Left lobe of liver (tissue), 2 donors: ENCODE measurements at regions not wholly inside any gene's neighbourhood (a gene's known extent, or its start where the extent isn't known, plus 50 kb on each side); places are given as distances from the start of the nearest gene placed in this dataset.

ENCODE experiments used
- ATAC-seq: fragments of 200-7000 bp; cut with Tn5 transposase; one replicate; pipeline ENCODE4 v1.9.1; 2020; ENCODE audit warnings: mild to moderate bottlenecking, moderate library complexity
- DNase-seq: peaks from one replicate; pipeline ENCODE4 v3.0.0-alpha.2; 2020; ENCODE audit warnings: low spot score
- donor health status: DM: no; HTN: no; CAD: no; lungs with moderate emphysema.
- donor health status: DM: no; HTN: yes; CAD: no.

GRCh38 chr13:105599477-105600037 is 935.9 kb downstream of the EFNB2 start:
- no peak for ATAC-seq
- no peak for DNase-seq

- DNase-seq (no peak), ATAC-seq (no peak)
Observed at GRCh38 chr13:105598529-105598928, 936.9 kb downstream of the EFNB2 start.

GRCh38 chr13:105597573-105597972 is 937.9 kb downstream of the EFNB2 start:
- no peak for ATAC-seq

GRCh38 chr13:105595471-105595870 is 940.0 kb downstream of the EFNB2 start:
- no peak for ATAC-seq

More at GRCh38 chr13:105597573-105597972, 937.9 kb downstream of the EFNB2 start:
- no peak for DNase-seq

GRCh38 chr13:105591277-105591676 is 944.2 kb downstream of the EFNB2 start:
- no peak for DNase-seq
- ATAC-seq = no peak

More at GRCh38 chr13:105595471-105595870, 940.0 kb downstream of the EFNB2 start:
- DNase-seq = no peak

- DNase-seq (no peak), ATAC-seq (no peak)
Observed at GRCh38 chr13:105587786-105588185, 947.7 kb downstream of the EFNB2 start.

- DNase-seq (no peak), ATAC-seq (no peak)
Observed at GRCh38 chr13:105579821-105580710, 955.4 kb downstream of the EFNB2 start.

GRCh38 chr13:105573136-105573535 is 962.3 kb downstream of the EFNB2 start:
- DNase-seq (no peak), ATAC-seq (no peak)

- no peak for DNase-seq
- ATAC-seq = no peak
Observed at GRCh38 chr13:105572401-105572800, 963.1 kb downstream of the EFNB2 start.

- ATAC-seq (no peak), DNase-seq (no peak)
Observed at GRCh38 chr13:105569816-105570215, 965.6 kb downstream of the EFNB2 start.

- ATAC-seq = no peak
- no peak for DNase-seq
Observed at GRCh38 chr13:105567951-105568525, 967.4 kb downstream of the EFNB2 start.

GRCh38 chr13:105565136-105565727 is 970.2 kb downstream of the EFNB2 start:
- DNase-seq (no peak), ATAC-seq (no peak)

GRCh38 chr13:105552078-105552477 is 983.4 kb downstream of the EFNB2 start:
- no peak for ATAC-seq
- no peak for DNase-seq

GRCh38 chr13:105547851-105548250 is 987.6 kb downstream of the EFNB2 start:
- no peak for DNase-seq
- ATAC-seq = no peak

- DNase-seq = no peak
- no peak for ATAC-seq
Observed at GRCh38 chr13:105545811-105546210, 989.7 kb downstream of the EFNB2 start.

GRCh38 chr13:105543742-105544141 is 991.7 kb downstream of the EFNB2 start:
- DNase-seq = no peak
- ATAC-seq = no peak

- ATAC-seq = no peak
- no peak for DNase-seq
Observed at GRCh38 chr13:105541565-105541964, 993.9 kb downstream of the EFNB2 start.

- ATAC-seq (no peak), DNase-seq (no peak)
Observed at GRCh38 chr13:105538346-105538745, 997.1 kb downstream of the EFNB2 start.

- ATAC-seq = no peak
- DNase-seq = no peak
Observed at GRCh38 chr13:105537113-105537512, 998.3 kb downstream of the EFNB2 start.

GRCh38 chr13:105530468-105530867 is 1005.0 kb downstream of the EFNB2 start:
- no peak for ATAC-seq

GRCh38 chr13:105527127-105527526 is 1008.3 kb downstream of the EFNB2 start:
- DNase-seq (no peak), ATAC-seq (no peak)

More at GRCh38 chr13:105530468-105530867, 1005.0 kb downstream of the EFNB2 start:
- no peak for DNase-seq

GRCh38 chr13:105519771-105520170 is 1015.7 kb downstream of the EFNB2 start:
- DNase-seq = no peak

More at GRCh38 chr13:105519771-105520170, 1015.7 kb downstream of the EFNB2 start:
- no peak for ATAC-seq
